Retinal pigment epithelial cell (primary cell): ENCODE measurements at regions not wholly inside any gene's neighbourhood (a gene's known extent, or its start where the extent isn't known, plus 50 kb on each side); places are given as distances from the start of the nearest gene placed in this dataset.

Source experiments
- DNase-seq: peaks from one replicate; pipeline ENCODE4 v3.0.0-alpha.2; 2010; ENCODE audit warnings: low read depth
- H3K4me3 ChIP-seq: 2 replicates; pipeline ENCODE4 v1.5.1; 2011; ENCODE audit warnings: mild to moderate bottlenecking, low read length, control low read depth, moderate library complexity
- TF ChIP-seq, protein P1 (sequence below): conservative IDR thresholded peaks from 2 replicates; pipeline ENCODE4 v1.5.1; 2011; ENCODE audit warnings: low read depth, low read length, control low read depth, inconsistent platforms

DNA sequence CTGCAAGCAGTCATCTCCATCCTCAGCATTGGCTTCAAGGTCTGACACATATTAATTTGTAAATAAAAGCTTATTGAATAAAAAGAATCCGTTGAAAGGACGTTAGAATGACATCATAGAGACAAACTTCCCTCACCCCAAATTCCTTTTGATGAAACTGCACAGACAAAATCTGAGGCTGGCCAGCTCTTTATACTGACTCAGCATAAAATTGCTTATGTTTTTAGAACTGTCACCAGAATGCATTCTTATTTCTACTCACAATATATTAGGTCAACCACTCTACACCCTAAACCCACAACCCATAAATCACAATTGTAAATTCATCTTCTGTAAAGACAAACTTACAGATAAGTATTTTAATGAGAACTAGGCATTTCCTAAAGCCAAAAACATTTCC, 359.2 kb upstream of the TEX13C start:
- no peak overlapping the region for H3K4me3 ChIP-seq
- DNase-seq, result no peak
- TF ChIP-seq, protein P1, sequence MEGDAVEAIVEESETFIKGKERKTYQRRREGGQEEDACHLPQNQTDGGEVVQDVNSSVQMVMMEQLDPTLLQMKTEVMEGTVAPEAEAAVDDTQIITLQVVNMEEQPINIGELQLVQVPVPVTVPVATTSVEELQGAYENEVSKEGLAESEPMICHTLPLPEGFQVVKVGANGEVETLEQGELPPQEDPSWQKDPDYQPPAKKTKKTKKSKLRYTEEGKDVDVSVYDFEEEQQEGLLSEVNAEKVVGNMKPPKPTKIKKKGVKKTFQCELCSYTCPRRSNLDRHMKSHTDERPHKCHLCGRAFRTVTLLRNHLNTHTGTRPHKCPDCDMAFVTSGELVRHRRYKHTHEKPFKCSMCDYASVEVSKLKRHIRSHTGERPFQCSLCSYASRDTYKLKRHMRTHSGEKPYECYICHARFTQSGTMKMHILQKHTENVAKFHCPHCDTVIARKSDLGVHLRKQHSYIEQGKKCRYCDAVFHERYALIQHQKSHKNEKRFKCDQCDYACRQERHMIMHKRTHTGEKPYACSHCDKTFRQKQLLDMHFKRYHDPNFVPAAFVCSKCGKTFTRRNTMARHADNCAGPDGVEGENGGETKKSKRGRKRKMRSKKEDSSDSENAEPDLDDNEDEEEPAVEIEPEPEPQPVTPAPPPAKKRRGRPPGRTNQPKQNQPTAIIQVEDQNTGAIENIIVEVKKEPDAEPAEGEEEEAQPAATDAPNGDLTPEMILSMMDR, result no peak

- DNase-seq, result no peak
- TF ChIP-seq, protein P1, result no peak
- H3K4me3 ChIP-seq, result no peak within 1 kb of the TSS
Observed at GRCh38 chrX:124963717-124964116, 356.0 kb upstream of the TEX13C start, which contains the start of gene TENM1. TSS of gene TENM1 (minus strand) at chrX:124963817.

DNA sequence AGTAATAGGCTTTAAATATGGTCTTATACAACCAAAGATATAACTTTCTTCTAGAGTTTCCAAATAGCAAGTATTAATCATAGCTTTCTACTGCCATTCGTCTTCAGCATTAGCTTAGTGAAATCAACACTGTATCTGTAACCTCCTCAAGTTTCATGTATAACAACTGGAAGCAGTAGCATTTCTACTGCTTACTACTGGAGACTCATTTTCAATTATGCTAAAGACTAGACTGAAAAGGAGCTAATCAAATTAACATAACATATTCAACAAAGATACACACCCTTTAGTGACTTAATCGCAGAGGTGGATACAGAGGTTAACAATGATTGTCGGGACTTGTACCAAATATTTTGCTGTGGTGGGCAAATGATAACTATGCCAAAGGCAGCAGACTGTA, 344.2 kb upstream of the TEX13C start:
- H3K4me3 ChIP-seq, result no peak overlapping the region
- TF ChIP-seq, protein P1, result no peak
- no peak for DNase-seq

DNA sequence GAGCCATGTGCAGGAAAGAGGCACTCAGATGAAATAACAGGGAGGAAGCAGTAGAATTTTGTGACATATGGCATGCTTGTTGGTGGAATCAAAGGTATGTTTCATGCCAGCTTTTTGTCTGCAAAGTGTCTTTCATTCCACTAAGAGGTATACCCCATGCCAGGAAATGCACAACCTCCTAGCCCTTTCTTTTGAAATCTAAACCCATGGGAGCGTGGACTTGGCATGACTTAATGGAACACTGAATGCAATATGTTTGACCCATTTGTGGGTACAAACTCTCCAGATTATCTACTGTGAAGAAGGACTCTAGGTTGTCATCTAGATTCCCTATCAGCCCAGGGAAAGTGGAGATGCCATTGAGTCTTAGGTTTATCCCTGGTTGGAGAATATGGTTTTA, 338.3 kb upstream of the TEX13C start:
- TF ChIP-seq, protein P1, result no peak
- DNase-seq, result no peak
- H3K4me3 ChIP-seq, result no peak overlapping the region

DNA sequence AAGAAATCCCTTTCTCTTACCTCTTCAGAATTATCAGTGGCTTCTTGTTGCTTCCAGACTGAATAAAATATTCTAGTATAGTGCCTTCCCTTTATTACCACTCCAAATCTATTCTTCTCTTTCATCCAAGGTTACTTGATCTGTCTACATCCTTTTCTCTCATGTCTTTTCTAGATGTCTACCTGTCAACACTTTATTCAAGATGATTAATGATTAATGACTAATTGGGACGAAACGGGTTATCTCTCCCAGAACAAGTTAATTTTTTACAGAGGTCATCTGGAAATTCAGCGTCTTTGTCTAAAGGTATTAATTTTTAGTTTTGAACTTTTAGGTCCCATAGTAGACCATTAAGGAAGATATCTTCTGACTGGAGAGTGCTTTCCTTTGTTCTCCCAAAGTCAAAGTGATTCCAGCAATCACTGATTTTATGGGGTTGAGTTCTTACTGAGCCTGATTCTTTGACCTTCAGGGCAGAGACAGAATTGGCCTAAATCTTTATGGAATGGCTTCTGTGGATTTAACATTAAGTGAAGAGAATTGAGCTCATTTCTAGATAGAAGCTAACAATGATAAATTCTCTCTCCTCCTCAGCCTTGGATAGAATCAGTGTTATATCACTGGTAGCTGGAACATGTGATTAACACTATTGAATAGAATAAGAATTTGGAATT, 335.4 kb upstream of the TEX13C start:
- TF ChIP-seq, protein P1, result no peak
- no peak for DNase-seq
- H3K4me3 ChIP-seq, result no peak overlapping the region

DNA sequence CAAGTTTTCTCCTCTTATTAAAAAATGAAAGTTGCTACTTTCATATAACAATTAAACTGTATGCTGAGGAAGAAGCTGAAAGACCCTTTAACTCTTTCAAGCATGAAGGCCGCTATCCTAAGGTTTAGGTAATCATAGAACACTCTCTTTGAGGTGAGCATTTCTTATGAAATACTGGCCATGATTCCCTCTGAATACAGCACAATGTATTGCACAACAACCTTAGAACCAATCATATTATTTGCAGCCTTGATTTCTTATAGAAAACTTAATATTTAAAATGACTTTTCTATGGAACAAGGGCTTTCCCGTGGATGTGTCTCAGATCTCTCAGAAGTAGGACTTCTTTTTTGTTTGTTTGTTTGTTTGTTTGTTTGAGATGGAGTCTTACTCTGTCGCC, 333.4 kb upstream of the TEX13C start:
- H3K4me3 ChIP-seq, result no peak overlapping the region
- no peak for DNase-seq
- TF ChIP-seq, protein P1, result no peak

DNA sequence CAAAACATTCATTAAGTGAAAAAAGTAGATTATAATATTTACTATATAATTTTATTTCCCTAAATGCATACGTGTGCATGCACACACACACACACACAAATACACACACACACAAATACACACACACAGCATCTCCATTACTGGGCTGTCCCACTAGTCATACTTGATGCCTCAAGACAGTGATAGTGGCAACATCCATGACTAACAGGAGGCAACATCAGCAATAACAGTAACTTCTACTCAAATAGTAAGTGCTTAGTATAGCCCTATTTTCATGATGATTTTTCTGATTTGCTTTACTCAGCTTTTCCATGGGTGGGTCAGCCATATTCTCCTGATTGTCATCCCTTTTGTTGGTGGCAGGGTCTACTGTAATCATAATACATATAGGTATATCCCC, 325.9 kb upstream of the TEX13C start:
- H3K4me3 ChIP-seq, result no peak overlapping the region
- TF ChIP-seq, protein P1, result no peak
- DNase-seq, result no peak
